GM23338 (cell line): ENCODE measurements at regions not wholly inside any gene's neighbourhood (a gene's known extent, or its start where the extent isn't known, plus 50 kb on each side); places are given as distances from the start of the nearest gene placed in this dataset.

ENCODE experiments used
- CREB1 ChIP-seq: fragments of 250-450 bp; sonication (Bioruptor Pico); IDR thresholded peaks from 2 replicates; pipeline ENCODE4 v1.5.0; 2020; ENCODE audit warnings: low read depth, mild to moderate bottlenecking, moderate library complexity
- EZH2 ChIP-seq: fragments of 200-600 bp; sonication (generic); IDR thresholded peaks from one replicate; pipeline ENCODE4 v1.8.0; 2017; ENCODE audit warnings: antibody characterized with exemption, mild to moderate bottlenecking, low read depth; ENCODE audit not compliant: unreplicated experiment
- EZH2phosphoT487 ChIP-seq: fragments of 200-600 bp; sonication (generic); IDR thresholded peaks from one replicate; pipeline ENCODE4 v1.8.1; 2018; ENCODE audit warnings: antibody characterized with exemption; ENCODE audit not compliant: unreplicated experiment
- JUNB ChIP-seq: IDR thresholded peaks from one replicate; pipeline ENCODE4 v1.6.1; 2016; ENCODE audit warnings: antibody characterized with exemption; ENCODE audit not compliant: unreplicated experiment
- NANOG ChIP-seq: IDR thresholded peaks from 2 replicates; pipeline ENCODE4 v1.6.1; 2016; ENCODE audit warnings: antibody characterized with exemption, borderline replicate concordance
- POLR2AphosphoS5 ChIP-seq: IDR thresholded peaks from 2 replicates; pipeline ENCODE4 v1.6.1; 2016; ENCODE audit warnings: antibody characterized with exemption, low read depth
- STAT1 ChIP-seq: IDR thresholded peaks from one replicate; pipeline ENCODE4 v1.6.1; 2016; ENCODE audit warnings: antibody characterized with exemption; ENCODE audit not compliant: unreplicated experiment
- ZNF114 ChIP-seq: fragments of 250-450 bp; sonication (Bioruptor Pico); IDR thresholded peaks from 2 replicates; pipeline ENCODE4 v1.5.0; 2020; ENCODE audit warnings: mild to moderate bottlenecking, moderate library complexity
- ZNF331 ChIP-seq: fragments of 250-450 bp; sonication (Bioruptor Pico); IDR thresholded peaks from 2 replicates; pipeline ENCODE4 v1.5.0; 2020; ENCODE audit warnings: low read depth, mild to moderate bottlenecking, moderate library complexity
- TF ChIP-seq, protein P1 (sequence below), 2 experiments: fragments of 200-600 bp in 1 of 2; sonication (generic) in 1 of 2; conservative IDR thresholded peaks; 2 replicates each; pipeline versions ENCODE4 v1.5.1 to v1.6.1; 2016 to 2017; ENCODE audit warnings: antibody characterized with exemption in 2 of 2, low read depth in 2 of 2, mild to moderate bottlenecking in 2 of 2, moderate library complexity in 1 of 2
- TF ChIP-seq, protein P2 (sequence below): IDR thresholded peaks from one replicate; pipeline ENCODE4 v1.6.1; 2018; ENCODE audit warnings: antibody characterized with exemption; ENCODE audit not compliant: unreplicated experiment
- TF ChIP-seq, protein P3 (sequence below): IDR thresholded peaks from 2 replicates; pipeline ENCODE4 v1.6.1; 2016; ENCODE audit warnings: antibody characterized with exemption
- TF ChIP-seq, protein P4 (sequence below): fragments of 250-450 bp; sonication (Bioruptor Pico); IDR thresholded peaks from 2 replicates; pipeline ENCODE4 v1.5.0; 2020; ENCODE audit warnings: mild to moderate bottlenecking, moderate library complexity

DNA sequence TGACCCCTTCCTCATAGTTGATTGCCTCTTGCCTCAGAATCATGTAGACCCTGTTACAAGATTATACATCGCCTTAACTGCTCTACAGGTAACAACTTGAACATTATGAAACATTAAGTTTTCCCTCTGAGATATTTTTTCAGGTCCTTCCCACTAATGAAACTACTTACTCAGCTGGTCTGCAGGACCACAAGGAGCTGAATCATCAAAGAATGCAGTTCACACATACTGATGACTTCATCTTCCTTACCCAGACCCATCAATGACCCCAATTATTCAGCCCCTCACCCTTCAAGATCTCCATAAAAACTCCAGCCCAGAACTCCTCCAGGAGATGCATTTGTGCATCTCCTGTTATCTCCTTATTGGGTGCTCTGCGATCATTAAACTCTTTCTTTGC lies 720.9 kb downstream of the RAPGEF2 start:
- TF ChIP-seq, protein P1, sequence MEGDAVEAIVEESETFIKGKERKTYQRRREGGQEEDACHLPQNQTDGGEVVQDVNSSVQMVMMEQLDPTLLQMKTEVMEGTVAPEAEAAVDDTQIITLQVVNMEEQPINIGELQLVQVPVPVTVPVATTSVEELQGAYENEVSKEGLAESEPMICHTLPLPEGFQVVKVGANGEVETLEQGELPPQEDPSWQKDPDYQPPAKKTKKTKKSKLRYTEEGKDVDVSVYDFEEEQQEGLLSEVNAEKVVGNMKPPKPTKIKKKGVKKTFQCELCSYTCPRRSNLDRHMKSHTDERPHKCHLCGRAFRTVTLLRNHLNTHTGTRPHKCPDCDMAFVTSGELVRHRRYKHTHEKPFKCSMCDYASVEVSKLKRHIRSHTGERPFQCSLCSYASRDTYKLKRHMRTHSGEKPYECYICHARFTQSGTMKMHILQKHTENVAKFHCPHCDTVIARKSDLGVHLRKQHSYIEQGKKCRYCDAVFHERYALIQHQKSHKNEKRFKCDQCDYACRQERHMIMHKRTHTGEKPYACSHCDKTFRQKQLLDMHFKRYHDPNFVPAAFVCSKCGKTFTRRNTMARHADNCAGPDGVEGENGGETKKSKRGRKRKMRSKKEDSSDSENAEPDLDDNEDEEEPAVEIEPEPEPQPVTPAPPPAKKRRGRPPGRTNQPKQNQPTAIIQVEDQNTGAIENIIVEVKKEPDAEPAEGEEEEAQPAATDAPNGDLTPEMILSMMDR (conservative IDR thresholded peaks at IDR 0.05; ENCODE audit: low read depth in 2 of 2) = no peak
- TF ChIP-seq CREB1 (CRISPR knock-in tag) (no peak), ZNF331 (CRISPR knock-in tag) (no peak), EZH2phosphoT487 (no peak), EZH2 (no peak), POLR2AphosphoS5 (no peak), NANOG (no peak), STAT1 (no peak), JUNB (no peak), ZNF114 (CRISPR knock-in tag) (no peak)
- TF ChIP-seq, protein P2, sequence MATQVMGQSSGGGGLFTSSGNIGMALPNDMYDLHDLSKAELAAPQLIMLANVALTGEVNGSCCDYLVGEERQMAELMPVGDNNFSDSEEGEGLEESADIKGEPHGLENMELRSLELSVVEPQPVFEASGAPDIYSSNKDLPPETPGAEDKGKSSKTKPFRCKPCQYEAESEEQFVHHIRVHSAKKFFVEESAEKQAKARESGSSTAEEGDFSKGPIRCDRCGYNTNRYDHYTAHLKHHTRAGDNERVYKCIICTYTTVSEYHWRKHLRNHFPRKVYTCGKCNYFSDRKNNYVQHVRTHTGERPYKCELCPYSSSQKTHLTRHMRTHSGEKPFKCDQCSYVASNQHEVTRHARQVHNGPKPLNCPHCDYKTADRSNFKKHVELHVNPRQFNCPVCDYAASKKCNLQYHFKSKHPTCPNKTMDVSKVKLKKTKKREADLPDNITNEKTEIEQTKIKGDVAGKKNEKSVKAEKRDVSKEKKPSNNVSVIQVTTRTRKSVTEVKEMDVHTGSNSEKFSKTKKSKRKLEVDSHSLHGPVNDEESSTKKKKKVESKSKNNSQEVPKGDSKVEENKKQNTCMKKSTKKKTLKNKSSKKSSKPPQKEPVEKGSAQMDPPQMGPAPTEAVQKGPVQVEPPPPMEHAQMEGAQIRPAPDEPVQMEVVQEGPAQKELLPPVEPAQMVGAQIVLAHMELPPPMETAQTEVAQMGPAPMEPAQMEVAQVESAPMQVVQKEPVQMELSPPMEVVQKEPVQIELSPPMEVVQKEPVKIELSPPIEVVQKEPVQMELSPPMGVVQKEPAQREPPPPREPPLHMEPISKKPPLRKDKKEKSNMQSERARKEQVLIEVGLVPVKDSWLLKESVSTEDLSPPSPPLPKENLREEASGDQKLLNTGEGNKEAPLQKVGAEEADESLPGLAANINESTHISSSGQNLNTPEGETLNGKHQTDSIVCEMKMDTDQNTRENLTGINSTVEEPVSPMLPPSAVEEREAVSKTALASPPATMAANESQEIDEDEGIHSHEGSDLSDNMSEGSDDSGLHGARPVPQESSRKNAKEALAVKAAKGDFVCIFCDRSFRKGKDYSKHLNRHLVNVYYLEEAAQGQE = no peak
- TF ChIP-seq, protein P3, sequence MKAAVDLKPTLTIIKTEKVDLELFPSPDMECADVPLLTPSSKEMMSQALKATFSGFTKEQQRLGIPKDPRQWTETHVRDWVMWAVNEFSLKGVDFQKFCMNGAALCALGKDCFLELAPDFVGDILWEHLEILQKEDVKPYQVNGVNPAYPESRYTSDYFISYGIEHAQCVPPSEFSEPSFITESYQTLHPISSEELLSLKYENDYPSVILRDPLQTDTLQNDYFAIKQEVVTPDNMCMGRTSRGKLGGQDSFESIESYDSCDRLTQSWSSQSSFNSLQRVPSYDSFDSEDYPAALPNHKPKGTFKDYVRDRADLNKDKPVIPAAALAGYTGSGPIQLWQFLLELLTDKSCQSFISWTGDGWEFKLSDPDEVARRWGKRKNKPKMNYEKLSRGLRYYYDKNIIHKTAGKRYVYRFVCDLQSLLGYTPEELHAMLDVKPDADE = no peak
- TF ChIP-seq, protein P4, sequence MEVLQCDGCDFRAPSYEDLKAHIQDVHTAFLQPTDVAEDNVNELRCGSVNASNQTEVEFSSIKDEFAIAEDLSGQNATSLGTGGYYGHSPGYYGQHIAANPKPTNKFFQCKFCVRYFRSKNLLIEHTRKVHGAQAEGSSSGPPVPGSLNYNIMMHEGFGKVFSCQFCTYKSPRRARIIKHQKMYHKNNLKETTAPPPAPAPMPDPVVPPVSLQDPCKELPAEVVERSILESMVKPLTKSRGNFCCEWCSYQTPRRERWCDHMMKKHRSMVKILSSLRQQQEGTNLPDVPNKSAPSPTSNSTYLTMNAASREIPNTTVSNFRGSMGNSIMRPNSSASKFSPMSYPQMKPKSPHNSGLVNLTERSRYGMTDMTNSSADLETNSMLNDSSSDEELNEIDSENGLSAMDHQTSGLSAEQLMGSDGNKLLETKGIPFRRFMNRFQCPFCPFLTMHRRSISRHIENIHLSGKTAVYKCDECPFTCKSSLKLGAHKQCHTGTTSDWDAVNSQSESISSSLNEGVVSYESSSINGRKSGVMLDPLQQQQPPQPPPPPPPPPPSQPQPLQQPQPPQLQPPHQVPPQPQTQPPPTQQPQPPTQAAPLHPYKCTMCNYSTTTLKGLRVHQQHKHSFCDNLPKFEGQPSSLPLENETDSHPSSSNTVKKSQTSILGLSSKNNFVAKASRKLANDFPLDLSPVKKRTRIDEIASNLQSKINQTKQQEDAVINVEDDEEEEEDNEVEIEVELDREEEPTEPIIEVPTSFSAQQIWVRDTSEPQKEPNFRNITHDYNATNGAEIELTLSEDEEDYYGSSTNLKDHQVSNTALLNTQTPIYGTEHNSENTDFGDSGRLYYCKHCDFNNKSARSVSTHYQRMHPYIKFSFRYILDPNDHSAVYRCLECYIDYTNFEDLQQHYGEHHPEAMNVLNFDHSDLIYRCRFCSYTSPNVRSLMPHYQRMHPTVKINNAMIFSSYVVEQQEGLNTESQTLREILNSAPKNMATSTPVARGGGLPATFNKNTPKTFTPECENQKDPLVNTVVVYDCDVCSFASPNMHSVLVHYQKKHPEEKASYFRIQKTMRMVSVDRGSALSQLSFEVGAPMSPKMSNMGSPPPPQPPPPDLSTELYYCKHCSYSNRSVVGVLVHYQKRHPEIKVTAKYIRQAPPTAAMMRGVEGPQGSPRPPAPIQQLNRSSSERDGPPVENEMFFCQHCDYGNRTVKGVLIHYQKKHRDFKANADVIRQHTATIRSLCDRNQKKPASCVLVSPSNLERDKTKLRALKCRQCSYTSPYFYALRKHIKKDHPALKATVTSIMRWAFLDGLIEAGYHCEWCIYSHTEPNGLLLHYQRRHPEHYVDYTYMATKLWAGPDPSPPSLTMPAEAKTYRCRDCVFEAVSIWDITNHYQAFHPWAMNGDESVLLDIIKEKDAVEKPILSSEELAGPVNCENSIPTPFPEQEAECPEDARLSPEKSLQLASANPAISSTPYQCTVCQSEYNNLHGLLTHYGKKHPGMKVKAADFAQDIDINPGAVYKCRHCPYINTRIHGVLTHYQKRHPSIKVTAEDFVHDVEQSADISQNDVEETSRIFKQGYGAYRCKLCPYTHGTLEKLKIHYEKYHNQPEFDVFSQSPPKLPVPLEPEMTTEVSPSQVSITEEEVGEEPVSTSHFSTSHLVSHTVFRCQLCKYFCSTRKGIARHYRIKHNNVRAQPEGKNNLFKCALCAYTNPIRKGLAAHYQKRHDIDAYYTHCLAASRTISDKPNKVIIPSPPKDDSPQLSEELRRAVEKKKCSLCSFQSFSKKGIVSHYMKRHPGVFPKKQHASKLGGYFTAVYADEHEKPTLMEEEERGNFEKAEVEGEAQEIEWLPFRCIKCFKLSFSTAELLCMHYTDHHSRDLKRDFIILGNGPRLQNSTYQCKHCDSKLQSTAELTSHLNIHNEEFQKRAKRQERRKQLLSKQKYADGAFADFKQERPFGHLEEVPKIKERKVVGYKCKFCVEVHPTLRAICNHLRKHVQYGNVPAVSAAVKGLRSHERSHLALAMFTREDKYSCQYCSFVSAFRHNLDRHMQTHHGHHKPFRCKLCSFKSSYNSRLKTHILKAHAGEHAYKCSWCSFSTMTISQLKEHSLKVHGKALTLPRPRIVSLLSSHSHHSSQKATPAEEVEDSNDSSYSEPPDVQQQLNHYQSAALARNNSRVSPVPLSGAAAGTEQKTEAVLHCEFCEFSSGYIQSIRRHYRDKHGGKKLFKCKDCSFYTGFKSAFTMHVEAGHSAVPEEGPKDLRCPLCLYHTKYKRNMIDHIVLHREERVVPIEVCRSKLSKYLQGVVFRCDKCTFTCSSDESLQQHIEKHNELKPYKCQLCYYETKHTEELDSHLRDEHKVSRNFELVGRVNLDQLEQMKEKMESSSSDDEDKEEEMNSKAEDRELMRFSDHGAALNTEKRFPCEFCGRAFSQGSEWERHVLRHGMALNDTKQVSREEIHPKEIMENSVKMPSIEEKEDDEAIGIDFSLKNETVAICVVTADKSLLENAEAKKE = no peak
